Natural killer cell (primary cell): ENCODE measurements at regions not wholly inside any gene's neighbourhood (a gene's known extent, or its start where the extent isn't known, plus 50 kb on each side); places are given as distances from the start of the nearest gene placed in this dataset.

Source experiments
- ATAC-seq, 3 donors: fragments of 150-1000 bp in 2 of 3; fragments of 200-7000 bp in 1 of 3; cut with Tn5 transposase; 1 replicate in 1 of 3; 2 replicates in 2 of 3; pipeline ENCODE4 v1.10.0; 2021; ENCODE audit warnings: mild to moderate bottlenecking in 2 of 3, moderate library complexity in 2 of 3
- DNase-seq, 2 donors: peaks; one replicate each; pipeline versions ENCODE4 v3.0.0 to v3.0.0-alpha.2; 2013 to 2021; ENCODE audit warnings: mixed read lengths in 1 of 2
- H3K27ac ChIP-seq: one replicate; pipeline ENCODE4 v1.5.1; 2013; ENCODE audit warnings: mild to moderate bottlenecking, low read length
- H3K27me3 ChIP-seq: one replicate; pipeline ENCODE4 v1.6.1; 2013; ENCODE audit warnings: low read length; ENCODE audit not compliant: control insufficient read depth, insufficient read depth
- H3K36me3 ChIP-seq: one replicate; pipeline ENCODE4 v1.6.1; 2013; ENCODE audit warnings: low read length; ENCODE audit not compliant: control insufficient read depth, insufficient read depth
- H3K4me1 ChIP-seq: one replicate; pipeline ENCODE4 v1.6.1; 2013; ENCODE audit warnings: low read length; ENCODE audit not compliant: control insufficient read depth, insufficient read depth
- H3K4me3 ChIP-seq: one replicate; pipeline ENCODE4 v1.5.1; 2013; ENCODE audit warnings: low read length
- H3K9me3 ChIP-seq: one replicate; pipeline ENCODE4 v1.6.1; 2013; ENCODE audit warnings: low read length; ENCODE audit not compliant: control insufficient read depth, insufficient read depth
- H3K27ac Mint-ChIP-seq, 2 donors: one replicate each; pipeline ENCODE4 v1.8.0; 2022; ENCODE audit warnings: mild to moderate bottlenecking in 2 of 2, mixed read lengths in 2 of 2, moderate library complexity in 1 of 2
- H3K27me3 Mint-ChIP-seq, 2 donors: one replicate each; pipeline ENCODE4 v1.8.0; 2022; ENCODE audit warnings: low read depth in 2 of 2, mixed read lengths in 2 of 2
- H3K36me3 Mint-ChIP-seq: one replicate; pipeline ENCODE4 v1.8.0; 2022; ENCODE audit warnings: mixed read lengths
- H3K4me1 Mint-ChIP-seq, 2 donors: one replicate each; pipeline ENCODE4 v1.8.0; 2022; ENCODE audit warnings: mixed read lengths in 2 of 2
- H3K4me3 Mint-ChIP-seq: one replicate; pipeline ENCODE4 v1.8.0; 2022; ENCODE audit warnings: mild to moderate bottlenecking, moderate library complexity, mixed read lengths
- H3K9me3 Mint-ChIP-seq, 2 donors: one replicate each; pipeline ENCODE4 v1.8.0; 2022; ENCODE audit warnings: mixed read lengths in 2 of 2
- WGBS: methylation state at CpG from one replicate; pipeline ENCODE4 v1.1.7; 2013; ENCODE audit warnings: missing lambda C conversion rate; ENCODE audit not compliant: insufficient coverage; 5-methylcytosine and 5-hydroxymethylcytosine counted together
- intact Hi-C: fragments of 100-400 bp; cut with micrococcal nuclease; formaldehyde crosslinking; loops from one replicate; pipeline ENCODE4 v1.14.2; 2022
- TF ChIP-seq, protein P1 (sequence below): fragments of 200-600 bp; IDR thresholded peaks from one replicate; pipeline ENCODE4 v1.8.0; 2022; ENCODE audit warnings: antibody characterized with exemption

DNA sequence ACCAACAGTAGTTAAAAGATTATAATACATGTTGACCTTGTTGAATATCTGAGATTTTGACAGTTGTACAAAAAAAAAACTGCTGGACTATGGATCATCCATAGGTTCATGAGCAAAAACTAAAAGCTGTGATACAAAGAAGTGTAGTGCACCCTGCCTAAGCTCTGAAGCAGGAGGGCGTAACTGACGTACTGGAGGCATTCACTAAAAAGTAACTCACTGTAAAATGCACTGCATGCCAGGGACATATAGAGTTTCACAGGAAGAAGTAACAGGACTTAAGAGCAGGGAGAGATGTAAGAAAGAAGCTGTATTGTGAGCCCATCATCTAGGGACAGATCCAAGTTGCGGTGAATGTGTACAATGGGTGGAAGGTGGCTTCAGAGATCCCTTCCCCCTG, 177.9 kb downstream of the IRS2 start:
- Histone ChIP-seq H3K4me3 (no peak overlapping the region), H3K4me1 (no peaks in the 10 kb centered on the region), H3K36me3 (no peaks in the 10 kb centered on the region), H3K9me3 (no peaks in the 10 kb centered on the region), H3K27me3 (no peaks in the 10 kb centered on the region), H3K27ac (no peak overlapping the region)
- H3K27me3 Mint-ChIP-seq: peaks cover 9 to 26% of the 10 kb centered on the region in 2 donors
- 93% methylated on average over 2 of the region's 3 CpGs for WGBS
- H3K4me1 Mint-ChIP-seq: no peaks in the 10 kb centered on the region
- intact Hi-C loops: no loop called here
- TF ChIP-seq, protein P1, sequence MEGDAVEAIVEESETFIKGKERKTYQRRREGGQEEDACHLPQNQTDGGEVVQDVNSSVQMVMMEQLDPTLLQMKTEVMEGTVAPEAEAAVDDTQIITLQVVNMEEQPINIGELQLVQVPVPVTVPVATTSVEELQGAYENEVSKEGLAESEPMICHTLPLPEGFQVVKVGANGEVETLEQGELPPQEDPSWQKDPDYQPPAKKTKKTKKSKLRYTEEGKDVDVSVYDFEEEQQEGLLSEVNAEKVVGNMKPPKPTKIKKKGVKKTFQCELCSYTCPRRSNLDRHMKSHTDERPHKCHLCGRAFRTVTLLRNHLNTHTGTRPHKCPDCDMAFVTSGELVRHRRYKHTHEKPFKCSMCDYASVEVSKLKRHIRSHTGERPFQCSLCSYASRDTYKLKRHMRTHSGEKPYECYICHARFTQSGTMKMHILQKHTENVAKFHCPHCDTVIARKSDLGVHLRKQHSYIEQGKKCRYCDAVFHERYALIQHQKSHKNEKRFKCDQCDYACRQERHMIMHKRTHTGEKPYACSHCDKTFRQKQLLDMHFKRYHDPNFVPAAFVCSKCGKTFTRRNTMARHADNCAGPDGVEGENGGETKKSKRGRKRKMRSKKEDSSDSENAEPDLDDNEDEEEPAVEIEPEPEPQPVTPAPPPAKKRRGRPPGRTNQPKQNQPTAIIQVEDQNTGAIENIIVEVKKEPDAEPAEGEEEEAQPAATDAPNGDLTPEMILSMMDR: no peak
- H3K4me3 Mint-ChIP-seq: no peak overlapping the region
- no peaks in the 10 kb centered on the region for H3K9me3 Mint-ChIP-seq
- ATAC-seq: no peak
- DNase-seq: no peak
- no peak overlapping the region for H3K27ac Mint-ChIP-seq
- no peaks in the 10 kb centered on the region for H3K36me3 Mint-ChIP-seq

DNA sequence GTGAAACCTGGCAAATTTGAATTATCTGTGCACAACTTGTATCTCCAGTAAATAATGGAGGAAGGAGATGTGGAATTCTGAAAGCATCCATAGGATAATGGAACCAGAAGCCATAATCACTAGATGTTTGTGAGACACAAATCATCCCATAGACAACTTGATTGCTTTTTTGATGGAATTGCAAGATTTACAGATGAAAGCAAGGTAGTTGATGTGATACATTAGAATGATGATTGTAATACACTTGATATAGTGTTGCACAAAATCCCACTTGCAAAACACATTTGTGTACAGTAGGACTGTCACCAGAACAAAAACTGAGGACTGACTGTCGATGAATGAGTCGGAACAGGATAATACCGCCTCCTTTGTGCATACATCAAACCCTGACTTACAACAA, 178.3 kb downstream of the IRS2 start:
- 90% methylated on average over 3 of the region's 3 CpGs for WGBS
- Mint-ChIP-seq H3K27me3 (peaks cover 8 to 27% of the 10 kb centered on the region in 2 donors), H3K4me1 (no peaks in the 10 kb centered on the region), H3K4me3 (no peak overlapping the region), H3K9me3 (no peaks in the 10 kb centered on the region), H3K36me3 (no peaks in the 10 kb centered on the region), H3K27ac (no peak overlapping the region)
- no peaks in the 10 kb centered on the region for H3K36me3 ChIP-seq
- no peak for ATAC-seq
- no peak overlapping the region for H3K4me3 ChIP-seq
- TF ChIP-seq, protein P1: no peak
- intact Hi-C loops: no loop called here
- H3K4me1 ChIP-seq: no peaks in the 10 kb centered on the region
- no peaks in the 10 kb centered on the region for H3K9me3 ChIP-seq
- no peak overlapping the region for H3K27ac ChIP-seq
- H3K27me3 ChIP-seq: no peaks in the 10 kb centered on the region
- no peak for DNase-seq

DNA sequence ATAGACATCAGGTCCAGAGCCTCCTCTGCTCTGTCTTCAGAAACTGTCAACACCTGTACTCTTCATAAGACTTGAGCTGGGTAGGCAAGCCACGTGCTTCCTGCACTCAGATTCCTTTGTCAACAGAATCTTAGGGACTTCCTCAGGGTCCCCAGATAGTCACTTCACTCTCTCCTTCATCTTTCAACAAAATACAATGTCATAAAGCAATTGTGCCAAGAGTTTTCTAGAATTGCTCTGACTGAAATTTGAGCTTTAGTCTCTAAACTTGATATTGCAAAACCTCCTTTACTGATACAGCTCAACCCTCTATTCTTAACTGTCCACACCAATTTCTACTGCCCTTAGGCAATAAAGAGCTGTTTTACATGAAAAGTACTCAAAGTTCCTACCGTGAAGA, 179.9 kb downstream of the IRS2 start:
- H3K4me3 Mint-ChIP-seq: no peak overlapping the region
- DNase-seq (no peak), ATAC-seq (no peak)
- H3K4me3 ChIP-seq: no peak overlapping the region
- no peak overlapping the region for H3K27ac Mint-ChIP-seq
- intact Hi-C loops: no loop called here
- no peaks in the 10 kb centered on the region for H3K4me1 Mint-ChIP-seq
- no peaks in the 10 kb centered on the region for H3K9me3 Mint-ChIP-seq
- WGBS: 45% methylated on average over 1 of the region's 2 CpGs
- no peaks in the 10 kb centered on the region for H3K36me3 ChIP-seq
- no peaks in the 10 kb centered on the region for H3K9me3 ChIP-seq
- no peaks in the 10 kb centered on the region for H3K27me3 ChIP-seq
- no peaks in the 10 kb centered on the region for H3K36me3 Mint-ChIP-seq
- H3K4me1 ChIP-seq: no peaks in the 10 kb centered on the region
- no peak overlapping the region for H3K27ac ChIP-seq
- peaks cover 9 to 20% of the 10 kb centered on the region in 2 donors for H3K27me3 Mint-ChIP-seq
- TF ChIP-seq, protein P1: no peak

DNA sequence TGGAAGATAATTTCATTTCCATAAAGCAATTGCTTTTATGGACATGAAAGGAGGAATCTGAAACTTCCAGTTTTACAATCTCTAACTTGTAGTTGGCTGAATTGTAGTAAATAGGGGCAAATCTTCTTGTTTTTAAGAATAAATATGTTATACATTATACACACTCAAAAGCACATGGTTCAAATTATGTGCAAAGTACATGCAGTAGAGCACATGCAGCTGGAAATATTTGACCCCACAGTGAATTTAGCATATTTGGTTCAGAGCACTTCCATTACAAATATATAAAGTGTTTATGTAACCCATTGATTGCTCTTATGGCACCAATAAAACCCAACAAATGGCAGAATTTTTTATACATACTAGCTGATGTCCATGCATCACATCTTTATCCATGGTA, 180.5 kb downstream of the IRS2 start:
- Histone ChIP-seq H3K4me3 (no peak overlapping the region), H3K36me3 (no peaks in the 10 kb centered on the region), H3K27ac (no peak overlapping the region), H3K4me1 (no peaks in the 10 kb centered on the region), H3K27me3 (no peaks in the 10 kb centered on the region), H3K9me3 (no peaks in the 10 kb centered on the region)
- no peak overlapping the region for H3K4me3 Mint-ChIP-seq
- H3K36me3 Mint-ChIP-seq: no peaks in the 10 kb centered on the region
- H3K4me1 Mint-ChIP-seq: no peaks in the 10 kb centered on the region
- ATAC-seq (no peak), DNase-seq (no peak)
- intact Hi-C loops: no loop called here
- no peak overlapping the region for H3K27ac Mint-ChIP-seq
- H3K27me3 Mint-ChIP-seq: peaks cover 8 to 22% of the 10 kb centered on the region in 2 donors
- TF ChIP-seq, protein P1: no peak
- H3K9me3 Mint-ChIP-seq: no peaks in the 10 kb centered on the region
